ENCODE measurements at regions not wholly inside any gene's neighbourhood (a gene's known extent, or its start where the extent isn't known, plus 50 kb on each side); places are given as distances from the start of the nearest gene placed in this dataset.

GRCh38 chr10:117653170-117653515, 110.6 kb downstream of the EMX2 start:
- Histone ChIP-seq H3K4me1 (ENCODE audit: insufficient read depth, low read length, severe bottlenecking) (no peaks in the 10 kb centered on the region), H3K4me3 (ENCODE audit: low read depth, low read length, poor library complexity, severe bottlenecking) (no peak overlapping the region), H3K4me2 (ENCODE audit: low read length) (no peak overlapping the region), H3K27me3 (ENCODE audit: insufficient read depth, low read length) (no peaks in the 10 kb centered on the region), H4K20me1 (ENCODE audit: insufficient read depth, low read length) (no peaks in the 10 kb centered on the region), H3K9ac (ENCODE audit: low read length) (no peak overlapping the region), H3K27ac (ENCODE audit: low read depth, low read length, poor library complexity, severe bottlenecking) (no peak overlapping the region), H3K9me2 (ENCODE audit: low read depth, low read length) (no peaks in the 10 kb centered on the region), H3K36me3 (ENCODE audit: insufficient read depth, low read length) (no peaks in the 10 kb centered on the region), H3K9me3 (ENCODE audit: low read length) (no peaks in the 10 kb centered on the region), H3K79me2 (ENCODE audit: insufficient read depth, low read length) (no peaks in the 10 kb centered on the region), H3F3A (ENCODE audit: insufficient read depth, low read length) (no peaks in the 10 kb centered on the region), H2AFZ (ENCODE audit: low read length) (no peak overlapping the region)
- TF ChIP-seq CTCF (IDR thresholded peaks at IDR 0.05; ENCODE audit: low read length) (no peak), EZH2 (IDR thresholded peaks at IDR 0.05; ENCODE audit: borderline replicate concordance, low read length) (no peak)

- no peaks in the 10 kb centered on the region for H3K9me3 ChIP-seq (ENCODE audit: low read length)
- H2AFZ ChIP-seq (ENCODE audit: low read length): no peak overlapping the region
- no peak for TF ChIP-seq EZH2 (IDR thresholded peaks at IDR 0.05; ENCODE audit: borderline replicate concordance, low read length)
- no peak for TF ChIP-seq CTCF (IDR thresholded peaks at IDR 0.05; ENCODE audit: low read length)
- H4K20me1 ChIP-seq (ENCODE audit: insufficient read depth, low read length): no peaks in the 10 kb centered on the region
- H3K27me3 ChIP-seq (ENCODE audit: insufficient read depth, low read length): no peaks in the 10 kb centered on the region
- H3K4me3 ChIP-seq (ENCODE audit: low read depth, low read length, poor library complexity, severe bottlenecking): no peak overlapping the region
- no peak overlapping the region for H3K27ac ChIP-seq (ENCODE audit: low read depth, low read length, poor library complexity, severe bottlenecking)
- no peaks in the 10 kb centered on the region for H3F3A ChIP-seq (ENCODE audit: insufficient read depth, low read length)
- H3K36me3 ChIP-seq (ENCODE audit: insufficient read depth, low read length): no peaks in the 10 kb centered on the region
- H3K79me2 ChIP-seq (ENCODE audit: insufficient read depth, low read length): no peaks in the 10 kb centered on the region
- no peaks in the 10 kb centered on the region for H3K9me2 ChIP-seq (ENCODE audit: low read depth, low read length)
- no peak overlapping the region for H3K4me2 ChIP-seq (ENCODE audit: low read length)
- H3K4me1 ChIP-seq (ENCODE audit: insufficient read depth, low read length, severe bottlenecking): no peaks in the 10 kb centered on the region
- no peak overlapping the region for H3K9ac ChIP-seq (ENCODE audit: low read length)
Measured at GRCh38 chr10:117654105-117654504, 111.6 kb downstream of the EMX2 start.

- no peak overlapping the region for H3K4me2 ChIP-seq (ENCODE audit: low read length)
- H3K4me3 ChIP-seq (ENCODE audit: low read depth, low read length, poor library complexity, severe bottlenecking): no peak overlapping the region
- no peak overlapping the region for H2AFZ ChIP-seq (ENCODE audit: low read length)
- no peaks in the 10 kb centered on the region for H4K20me1 ChIP-seq (ENCODE audit: insufficient read depth, low read length)
- H3K27ac ChIP-seq (ENCODE audit: low read depth, low read length, poor library complexity, severe bottlenecking): no peak overlapping the region
- no peak overlapping the region for H3K9ac ChIP-seq (ENCODE audit: low read length)
- H3K4me1 ChIP-seq (ENCODE audit: insufficient read depth, low read length, severe bottlenecking): no peaks in the 10 kb centered on the region
- no peaks in the 10 kb centered on the region for H3F3A ChIP-seq (ENCODE audit: insufficient read depth, low read length)
- H3K79me2 ChIP-seq (ENCODE audit: insufficient read depth, low read length): no peaks in the 10 kb centered on the region
- H3K27me3 ChIP-seq (ENCODE audit: insufficient read depth, low read length): no peaks in the 10 kb centered on the region
- no peaks in the 10 kb centered on the region for H3K36me3 ChIP-seq (ENCODE audit: insufficient read depth, low read length)
- H3K9me3 ChIP-seq (ENCODE audit: low read length): no peaks in the 10 kb centered on the region
- H3K9me2 ChIP-seq (ENCODE audit: low read depth, low read length): no peaks in the 10 kb centered on the region
- TF ChIP-seq EZH2 (IDR thresholded peaks at IDR 0.05; ENCODE audit: borderline replicate concordance, low read length): no peak
Measured at GRCh38 chr10:117656385-117657367, 114.1 kb downstream of the EMX2 start.

Measured in OCI-LY1 (cell line).